K562 (cell line): ENCODE measurements at regions not wholly inside any gene's neighbourhood (a gene's known extent, or its start where the extent isn't known, plus 50 kb on each side); places are given as distances from the start of the nearest gene placed in this dataset.
"Not testable (repeated sequence)": the region's sequence is repeated elsewhere in the genome, so short reads cannot be mapped to it uniquely, and the experiment has no call there.

Experiments
- ATAC-seq: fragments of 200-7000 bp; cut with Tn5 transposase; 3 replicates; pipeline ENCODE4 v1.9.1; 2020; ENCODE audit warnings: moderate library complexity
- BruUV-seq: library from RNA; stranded (reverse); fragments of 400-500 nt; replicated peaks from 2 replicates; lab custom pipeline; 2021; lab: Mats Ljungman, UMichigan
- CTCF ChIA-PET: fragments of 300-600 bp; formaldehyde crosslinking; extraction: SDS; loops from one replicate; lab custom pipeline; 2021; ENCODE audit warnings: low intra/inter-chr PET ratio; lab: Yijun Ruan, JAX
- POLR2A ChIA-PET: fragments of 300-600, 350-650 bp; sonication (Branson Sonifier 250); formaldehyde crosslinking; extraction: SDS; loops from one replicate; lab custom pipeline; 2021; ENCODE audit warnings: antibody characterized with exemption, inconsistent platforms; lab: Yijun Ruan, JAX
- DNase-seq, 4 experiments: peaks; one replicate each; pipeline versions ENCODE4 v3.0.0 to v3.0.0-alpha.2; 2011 to 2018; ENCODE audit warnings: low spot score in 3 of 4, mixed read lengths in 3 of 4; ENCODE audit errors: extremely low read depth in 1 of 4
- FAIRE-seq: peaks from 2 replicates; lab custom pipeline; 2011; peaks lifted over from hg19 to GRCh38; lab: Jason Lieb, UNC
- H2AFZ ChIP-seq: 2 replicates; pipeline ENCODE4 v1.6.0; 2011; ENCODE audit warnings: low read depth, low read length, control low read depth, inconsistent platforms
- H3K27ac ChIP-seq: fragments of 200-600 bp; 3 replicates; pipeline ENCODE4 v1.8.0; 2011; ENCODE audit warnings: low read depth, mild to moderate bottlenecking, control low read depth, inconsistent platforms, low read length, moderate library complexity, mixed read lengths; ENCODE audit errors: extremely low read depth
- H3K27me3 ChIP-seq, 2 experiments: fragments of 300-600 bp in 1 of 2; 2 replicates in 1 of 2; 3 replicates in 1 of 2; pipeline versions ENCODE4 v1.6.0 to v1.8.0; 2011; ENCODE audit warnings: inconsistent platforms in 2 of 2, low read length in 2 of 2, mild to moderate bottlenecking in 1 of 2, mixed read lengths in 1 of 2, moderate library complexity in 1 of 2; ENCODE audit not compliant: control insufficient read depth in 2 of 2, insufficient read depth in 2 of 2
- H3K36me3 ChIP-seq: fragments of 300-600 bp; 3 replicates; pipeline ENCODE4 v1.8.0; 2011; ENCODE audit warnings: mild to moderate bottlenecking, low read length, inconsistent platforms; ENCODE audit not compliant: control insufficient read depth, insufficient read depth
- H3K4me1 ChIP-seq, 2 experiments: fragments of 200-600 bp in 1 of 2; replicated peaks in 1 of 2; 2 replicates in 1 of 2; 3 replicates in 1 of 2; pipeline versions ENCODE4 v1.5.1 to v1.8.0; 2011; ENCODE audit warnings: inconsistent platforms in 2 of 2, low read length in 2 of 2, mild to moderate bottlenecking in 1 of 2, mixed read lengths in 1 of 2, moderate library complexity in 1 of 2; ENCODE audit not compliant: control insufficient read depth in 2 of 2, insufficient read depth in 2 of 2
- H3K4me2 ChIP-seq: 2 replicates; pipeline ENCODE4 v1.6.1; 2011; ENCODE audit warnings: low read length, control low read depth, inconsistent platforms, mixed read lengths; ENCODE audit not compliant: insufficient read depth
- H3K4me3 ChIP-seq: fragments of 200-600 bp; sonication (generic), shearing (Covaris generic); 2 replicates; pipeline ENCODE4 v1.5.1; 2016; ENCODE audit warnings: control low read depth, inconsistent platforms
- H3K79me2 ChIP-seq: fragments of 200-600 bp; 3 replicates; pipeline ENCODE4 v1.8.0; 2011; ENCODE audit warnings: low read length, inconsistent platforms; ENCODE audit not compliant: control insufficient read depth, insufficient read depth
- H3K9ac ChIP-seq, 2 experiments: 2 replicates each; pipeline versions ENCODE4 v1.6.0 to v1.6.1; 2011; ENCODE audit warnings: low read depth in 2 of 2, low read length in 2 of 2, control low read depth in 1 of 2, inconsistent platforms in 1 of 2, mild to moderate bottlenecking in 1 of 2, mixed read lengths in 1 of 2; ENCODE audit not compliant: insufficient read depth in 1 of 2
- H3K9me1 ChIP-seq: one replicate; pipeline ENCODE4 v1.6.0; 2011; ENCODE audit warnings: inconsistent platforms, mild to moderate bottlenecking, low read length, moderate library complexity; ENCODE audit not compliant: control insufficient read depth, insufficient read depth
- H3K9me3 ChIP-seq: replicated peaks from 2 replicates; pipeline ENCODE4 v1.5.1; 2011; ENCODE audit warnings: low read depth, low read length, inconsistent platforms; ENCODE audit not compliant: control insufficient read depth, insufficient read depth
- H4K20me1 ChIP-seq: replicated peaks from 2 replicates; pipeline ENCODE4 v1.6.1; 2011; ENCODE audit warnings: low read length, inconsistent platforms, mixed read lengths; ENCODE audit not compliant: control insufficient read depth, insufficient read depth
- WGBS: fragments of 100-300 bp; shearing (Covaris generic); methylation state at CpG from one replicate; pipeline ENCODE4 v1.1.6; 2016; ENCODE audit warnings: low coverage, mixed read lengths; ENCODE audit not compliant: insufficient coverage; ENCODE audit errors: missing lambda C conversion rate; 5-methylcytosine and 5-hydroxymethylcytosine counted together
- in situ Hi-C: fragments of 300-500 bp; cut with MboI; formaldehyde crosslinking; loops from 4 replicates; pipeline ENCODE4 v1.15.0; 2018; ENCODE audit warnings: inconsistent platforms, mixed read lengths
- intact Hi-C: fragments of 100-400 bp; cut with micrococcal nuclease; formaldehyde crosslinking; loops from 2 replicates; pipeline ENCODE4 v1.14.2; 2022

DNA sequence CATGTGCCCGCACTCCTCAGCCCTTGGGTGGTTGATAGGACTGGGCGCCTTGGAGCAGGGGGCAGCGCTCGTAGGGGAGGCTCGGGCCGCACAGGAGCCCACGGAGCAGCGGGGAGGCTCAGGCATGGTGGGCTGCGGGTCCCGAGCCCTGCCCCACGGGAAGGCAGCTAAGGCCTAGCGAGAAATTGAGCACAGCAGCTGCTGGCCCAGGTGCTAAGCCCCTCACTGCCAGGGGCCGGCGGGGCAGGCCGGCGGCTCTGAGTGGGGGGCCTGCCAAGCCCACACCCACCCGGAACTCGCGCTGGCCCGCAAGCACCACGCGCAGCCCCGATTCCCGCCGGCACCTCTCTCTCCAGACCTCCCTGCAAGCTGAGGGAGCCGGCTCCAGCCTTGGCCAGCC, 86.7 kb upstream of the CDCA7L start:
- H3K27ac ChIP-seq, H4K20me1 ChIP-seq, H3K79me2 ChIP-seq, FAIRE-seq, BruUV-seq, H3K4me1 ChIP-seq, H3K4me3 ChIP-seq, H3K9ac ChIP-seq, H3K36me3 ChIP-seq, H3K9me1 ChIP-seq, CTCF ChIA-PET, H3K4me2 ChIP-seq, H3K27me3 ChIP-seq, DNase-seq, H2AFZ ChIP-seq, intact Hi-C loops, in situ Hi-C loops, ATAC-seq, H3K9me3 ChIP-seq: not testable (repeated sequence)
- POLR2A ChIA-PET, result interaction anchor here (0.6 kb wide), 1 partner anchor 667 kb away, joined by 3 read pairs; no protein-coding TSS in a partner anchor
- 7% methylated on average over 14 of the region's 26 CpGs for WGBS

DNA sequence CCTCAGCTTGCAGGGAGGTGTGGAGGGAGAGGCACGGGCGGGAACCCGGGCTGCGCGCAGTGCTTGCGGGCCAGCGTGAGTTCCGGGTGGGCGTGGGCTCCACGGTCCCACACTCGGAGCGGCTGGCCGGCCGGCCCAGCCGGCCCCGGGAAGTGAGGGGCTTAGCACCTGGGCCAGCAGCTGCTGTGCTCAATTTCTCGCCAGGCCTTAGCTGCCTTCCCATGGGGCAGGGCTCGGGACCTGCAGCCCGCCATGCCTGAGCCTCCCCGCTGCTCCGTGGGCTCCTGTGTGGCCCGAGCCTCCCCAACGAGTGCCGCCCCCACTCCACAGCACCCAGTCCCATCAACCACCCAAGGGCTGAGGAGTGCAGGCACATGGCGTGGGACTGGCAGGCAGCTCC, 83.0 kb upstream of the CDCA7L start:
- H3K4me2 ChIP-seq, H4K20me1 ChIP-seq, H3K4me3 ChIP-seq, H2AFZ ChIP-seq, H3K4me1 ChIP-seq, H3K9me3 ChIP-seq, intact Hi-C loops, H3K9ac ChIP-seq, H3K27ac ChIP-seq, ATAC-seq, H3K9me1 ChIP-seq, BruUV-seq, FAIRE-seq, in situ Hi-C loops, CTCF ChIA-PET, H3K79me2 ChIP-seq, DNase-seq, H3K36me3 ChIP-seq, POLR2A ChIA-PET: not testable (repeated sequence)
- WGBS, result 2% methylated on average over 17 of the region's 25 CpGs
- peaks cover 9 to 13% of the 10 kb centered on the region in 2 experiments; a peak in 3 of 5 replicates for H3K27me3 ChIP-seq
